ENCODE measurements at regions not wholly inside any gene's neighbourhood (a gene's known extent, or its start where the extent isn't known, plus 50 kb on each side); places are given as distances from the start of the nearest gene placed in this dataset.

DNA sequence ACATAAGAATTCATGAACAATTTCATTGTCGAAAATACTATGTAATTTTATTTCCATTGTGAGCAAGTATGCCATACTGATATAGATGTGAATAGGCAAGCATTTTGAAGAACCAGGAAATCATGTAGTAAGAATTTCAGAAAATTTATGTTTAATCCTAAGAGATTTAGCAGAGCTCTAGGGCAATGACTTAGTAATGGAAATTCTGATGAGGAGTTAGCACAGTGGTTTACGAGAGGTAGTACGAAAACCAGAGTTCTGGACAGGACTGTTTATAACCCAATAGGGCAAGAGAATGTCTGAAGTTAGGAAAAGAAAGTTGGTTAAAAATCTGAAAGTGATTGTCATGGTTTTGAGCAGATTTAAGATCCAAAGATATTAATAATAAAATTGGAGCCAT, 439.6 kb upstream of the DEPDC1 start:
- Histone ChIP-seq H3K27me3 (ENCODE audit: insufficient read depth, low read length) (no peaks in the 10 kb centered on the region), H3K4me1 (ENCODE audit: insufficient read depth, low read length) (no peaks in the 10 kb centered on the region), H3K9ac (ENCODE audit: low read depth, low read length) (no peak overlapping the region), H3K27ac (ENCODE audit: low read length) (no peak overlapping the region), H3K4me3 (ENCODE audit: low read length) (no peak overlapping the region), H3K36me3 (ENCODE audit: insufficient read depth, low read depth, low read length) (no peaks in the 10 kb centered on the region), H3K9me3 (ENCODE audit: insufficient read depth, low read depth, low read length) (no peaks in the 10 kb centered on the region)

DNA sequence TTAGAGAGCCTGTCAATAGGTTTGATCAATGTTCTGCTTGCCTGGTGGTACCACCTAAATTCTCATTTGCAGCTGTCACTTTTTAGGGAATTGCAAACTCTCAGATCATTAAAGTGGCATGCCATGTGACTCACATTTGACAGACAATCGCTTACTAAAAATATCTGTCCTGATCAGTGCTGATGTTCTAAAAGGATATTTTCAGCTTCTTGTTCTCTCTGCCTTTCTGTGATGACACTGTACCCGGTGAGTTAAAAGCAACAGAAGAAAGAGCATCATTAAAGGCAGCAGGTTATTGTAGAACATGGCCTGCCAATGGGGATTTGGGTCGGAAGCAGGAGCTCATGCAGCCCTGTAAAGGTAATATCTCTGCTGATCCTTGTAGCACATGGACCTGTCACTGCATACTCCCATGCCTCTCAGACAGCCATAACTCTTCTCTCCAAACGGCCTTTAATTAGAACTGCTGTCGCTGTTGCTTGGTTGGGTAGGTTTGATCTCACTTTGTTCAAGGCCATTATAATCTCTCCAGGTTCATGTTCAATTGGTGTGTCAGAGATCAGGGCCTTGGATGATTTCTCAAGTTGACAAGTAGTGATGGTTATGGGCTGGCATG, 441.3 kb upstream of the DEPDC1 start:
- Histone ChIP-seq H3K27ac (ENCODE audit: low read length) (no peak overlapping the region), H3K4me1 (ENCODE audit: insufficient read depth, low read length) (no peaks in the 10 kb centered on the region), H3K36me3 (ENCODE audit: insufficient read depth, low read depth, low read length) (no peaks in the 10 kb centered on the region), H3K4me3 (ENCODE audit: low read length) (no peak overlapping the region), H3K9me3 (ENCODE audit: insufficient read depth, low read depth, low read length) (no peaks in the 10 kb centered on the region), H3K9ac (ENCODE audit: low read depth, low read length) (no peak overlapping the region), H3K27me3 (ENCODE audit: insufficient read depth, low read length) (no peaks in the 10 kb centered on the region)

DNA sequence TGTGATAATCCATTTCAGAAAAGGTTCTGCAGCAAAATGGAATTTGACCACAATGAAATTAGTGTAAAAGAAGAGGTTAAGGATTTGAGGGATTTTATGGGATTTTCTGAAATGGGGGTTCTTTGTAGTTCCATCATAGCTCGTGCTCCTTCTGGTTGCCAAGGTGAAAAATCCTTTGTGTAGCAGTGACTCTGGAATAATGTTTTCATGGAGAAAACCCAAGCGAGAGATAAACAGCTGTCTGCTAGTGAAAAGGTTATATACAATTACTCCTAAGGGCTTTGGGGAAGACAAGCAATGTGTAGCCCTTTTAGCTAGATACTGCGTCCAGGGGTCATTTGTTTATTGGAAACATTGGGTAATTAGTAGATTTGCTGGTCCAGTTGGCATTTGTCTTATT, 453.2 kb upstream of the DEPDC1 start:
- H3K4me1 ChIP-seq (ENCODE audit: insufficient read depth, low read length), result no peaks in the 10 kb centered on the region
- H3K27ac ChIP-seq (ENCODE audit: low read length), result no peak overlapping the region
- H3K9ac ChIP-seq (ENCODE audit: low read depth, low read length), result no peak overlapping the region
- H3K36me3 ChIP-seq (ENCODE audit: insufficient read depth, low read depth, low read length), result no peaks in the 10 kb centered on the region
- H3K27me3 ChIP-seq (ENCODE audit: insufficient read depth, low read length), result no peaks in the 10 kb centered on the region
- no peaks in the 10 kb centered on the region for H3K9me3 ChIP-seq (ENCODE audit: insufficient read depth, low read depth, low read length)
- H3K4me3 ChIP-seq (ENCODE audit: low read length), result no peak overlapping the region

GRCh38 chr1:68953311-68953710, 456.4 kb upstream of the DEPDC1 start:
- no peaks in the 10 kb centered on the region for H3K27me3 ChIP-seq (ENCODE audit: insufficient read depth, low read length)

GRCh38 chr1:68954841-68955240, 458.0 kb upstream of the DEPDC1 start:
- no peaks in the 10 kb centered on the region for H3K36me3 ChIP-seq (ENCODE audit: insufficient read depth, low read depth, low read length)
- no peak overlapping the region for H3K4me3 ChIP-seq (ENCODE audit: low read length)
- no peaks in the 10 kb centered on the region for H3K27me3 ChIP-seq (ENCODE audit: insufficient read depth, low read length)
- H3K9ac ChIP-seq (ENCODE audit: low read depth, low read length), result no peak overlapping the region
- H3K27ac ChIP-seq (ENCODE audit: low read length), result no peak overlapping the region
- no peaks in the 10 kb centered on the region for H3K4me1 ChIP-seq (ENCODE audit: insufficient read depth, low read length)
- H3K9me3 ChIP-seq (ENCODE audit: insufficient read depth, low read depth, low read length), result no peaks in the 10 kb centered on the region

More at GRCh38 chr1:68953311-68953710, 456.4 kb upstream of the DEPDC1 start:
- Histone ChIP-seq H3K4me1 (ENCODE audit: insufficient read depth, low read length) (no peaks in the 10 kb centered on the region), H3K36me3 (ENCODE audit: insufficient read depth, low read depth, low read length) (no peaks in the 10 kb centered on the region), H3K9ac (ENCODE audit: low read depth, low read length) (no peak overlapping the region), H3K4me3 (ENCODE audit: low read length) (no peak overlapping the region), H3K9me3 (ENCODE audit: insufficient read depth, low read depth, low read length) (no peaks in the 10 kb centered on the region), H3K27ac (ENCODE audit: low read length) (no peak overlapping the region)

GRCh38 chr1:68955424-68955823, 458.5 kb upstream of the DEPDC1 start:
- no peaks in the 10 kb centered on the region for H3K9me3 ChIP-seq (ENCODE audit: insufficient read depth, low read depth, low read length)
- no peaks in the 10 kb centered on the region for H3K27me3 ChIP-seq (ENCODE audit: insufficient read depth, low read length)
- no peak overlapping the region for H3K4me3 ChIP-seq (ENCODE audit: low read length)
- no peaks in the 10 kb centered on the region for H3K36me3 ChIP-seq (ENCODE audit: insufficient read depth, low read depth, low read length)
- no peak overlapping the region for H3K27ac ChIP-seq (ENCODE audit: low read length)
- no peak overlapping the region for H3K9ac ChIP-seq (ENCODE audit: low read depth, low read length)
- H3K4me1 ChIP-seq (ENCODE audit: insufficient read depth, low read length), result no peaks in the 10 kb centered on the region

GRCh38 chr1:68958958-68959357, 462.1 kb upstream of the DEPDC1 start:
- Histone ChIP-seq H3K4me1 (ENCODE audit: insufficient read depth, low read length) (peaks cover 10% of the 10 kb centered on the region; the same call in 1 of the 2 replicates), H3K36me3 (ENCODE audit: insufficient read depth, low read depth, low read length) (no peaks in the 10 kb centered on the region), H3K9ac (ENCODE audit: low read depth, low read length) (no peak overlapping the region), H3K9me3 (ENCODE audit: insufficient read depth, low read depth, low read length) (no peaks in the 10 kb centered on the region), H3K27me3 (ENCODE audit: insufficient read depth, low read length) (no peaks in the 10 kb centered on the region), H3K4me3 (ENCODE audit: low read length) (no peak overlapping the region), H3K27ac (ENCODE audit: low read length) (no peak overlapping the region)

GRCh38 chr1:68959461-68960030, 462.7 kb upstream of the DEPDC1 start:
- H3K4me3 ChIP-seq (ENCODE audit: low read length), result no peak overlapping the region
- no peaks in the 10 kb centered on the region for H3K27me3 ChIP-seq (ENCODE audit: insufficient read depth, low read length)
- H3K27ac ChIP-seq (ENCODE audit: low read length), result no peak overlapping the region
- H3K36me3 ChIP-seq (ENCODE audit: insufficient read depth, low read depth, low read length), result no peaks in the 10 kb centered on the region
- H3K4me1 ChIP-seq (ENCODE audit: insufficient read depth, low read length), result peaks cover 10% of the 10 kb centered on the region; the same call in 1 of the 2 replicates
- no peaks in the 10 kb centered on the region for H3K9me3 ChIP-seq (ENCODE audit: insufficient read depth, low read depth, low read length)
- no peak overlapping the region for H3K9ac ChIP-seq (ENCODE audit: low read depth, low read length)

DNA sequence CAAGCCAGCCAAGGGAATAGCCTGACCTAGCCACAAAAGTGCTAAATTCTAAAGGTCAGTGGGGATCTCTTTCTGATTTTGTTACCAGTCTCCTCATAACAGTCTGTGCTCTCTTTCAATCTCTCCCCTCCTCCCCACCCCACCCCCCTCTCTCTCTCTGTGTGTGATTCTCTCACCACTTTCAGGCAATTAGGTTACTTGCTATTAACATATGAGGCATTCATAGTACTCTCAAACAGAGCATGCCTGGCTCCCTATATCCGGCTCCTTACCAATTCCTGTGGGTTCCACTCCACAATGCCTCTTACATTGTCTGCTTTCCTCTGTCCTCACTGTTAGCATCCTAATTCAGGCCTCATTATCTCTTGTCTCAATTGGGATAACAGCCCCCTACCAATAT, 464.3 kb upstream of the DEPDC1 start:
- Histone ChIP-seq H3K4me1 (ENCODE audit: insufficient read depth, low read length) (peaks cover 10% of the 10 kb centered on the region; the same call in 1 of the 2 replicates), H3K4me3 (ENCODE audit: low read length) (no peak overlapping the region), H3K9me3 (ENCODE audit: insufficient read depth, low read depth, low read length) (no peaks in the 10 kb centered on the region), H3K36me3 (ENCODE audit: insufficient read depth, low read depth, low read length) (no peaks in the 10 kb centered on the region), H3K27me3 (ENCODE audit: insufficient read depth, low read length) (no peaks in the 10 kb centered on the region), H3K27ac (ENCODE audit: low read length) (peak overlapping the region; percentile 3), H3K9ac (ENCODE audit: low read depth, low read length) (no peak overlapping the region)

DNA sequence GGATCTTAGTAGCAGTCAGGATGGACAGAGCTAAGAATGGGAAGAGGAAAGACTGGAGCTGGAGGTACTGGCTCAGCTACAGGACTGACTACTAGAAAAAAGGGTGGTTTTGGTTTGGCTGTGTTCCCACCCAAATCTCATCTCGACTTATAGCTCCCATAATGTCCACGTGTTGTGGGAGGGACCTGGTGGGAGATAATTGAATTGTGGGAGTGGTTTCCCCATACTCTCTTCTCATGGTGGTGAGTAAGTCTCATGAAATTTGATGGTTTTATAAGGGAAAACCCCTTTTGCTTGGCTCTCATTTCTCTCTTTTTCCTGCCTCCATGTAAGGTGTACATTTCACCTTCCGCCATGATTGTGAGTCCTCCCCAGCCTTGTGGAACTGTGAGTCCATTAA, 466.5 kb upstream of the DEPDC1 start:
- Histone ChIP-seq H3K27ac (ENCODE audit: low read length) (no peak overlapping the region), H3K9ac (ENCODE audit: low read depth, low read length) (no peak overlapping the region), H3K4me3 (ENCODE audit: low read length) (no peak overlapping the region), H3K36me3 (ENCODE audit: insufficient read depth, low read depth, low read length) (no peaks in the 10 kb centered on the region), H3K4me1 (ENCODE audit: insufficient read depth, low read length) (peaks cover 10% of the 10 kb centered on the region; the same call in 1 of the 2 replicates), H3K9me3 (ENCODE audit: insufficient read depth, low read depth, low read length) (no peaks in the 10 kb centered on the region), H3K27me3 (ENCODE audit: insufficient read depth, low read length) (no peaks in the 10 kb centered on the region)

DNA sequence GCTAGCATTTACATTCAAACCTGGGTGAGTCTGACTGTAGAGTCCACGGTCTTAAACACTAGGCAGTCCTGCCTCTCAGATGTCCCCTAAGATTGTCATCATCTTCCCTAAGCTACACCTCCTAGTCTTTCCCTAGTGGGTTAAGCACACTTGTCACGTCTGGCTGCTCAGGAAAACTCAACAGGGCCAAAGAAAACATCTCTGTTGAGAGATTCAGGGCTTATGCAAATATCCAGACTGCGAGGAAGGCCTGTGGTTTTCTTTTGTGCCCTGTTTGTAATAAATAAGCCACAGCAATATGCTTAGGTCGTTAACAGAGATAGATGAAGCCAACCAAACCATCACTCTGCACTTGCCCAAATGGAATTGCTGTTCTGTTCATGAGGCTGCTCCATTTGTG, 472.6 kb upstream of the DEPDC1 start:
- H3K27ac ChIP-seq (ENCODE audit: low read length), result no peak overlapping the region
- no peak overlapping the region for H3K9ac ChIP-seq (ENCODE audit: low read depth, low read length)
- H3K9me3 ChIP-seq (ENCODE audit: insufficient read depth, low read depth, low read length), result no peaks in the 10 kb centered on the region
- H3K4me1 ChIP-seq (ENCODE audit: insufficient read depth, low read length), result peaks cover 12% of the 10 kb centered on the region; the same call in 1 of the 2 replicates
- no peaks in the 10 kb centered on the region for H3K36me3 ChIP-seq (ENCODE audit: insufficient read depth, low read depth, low read length)
- H3K27me3 ChIP-seq (ENCODE audit: insufficient read depth, low read length), result no peaks in the 10 kb centered on the region
- no peak overlapping the region for H3K4me3 ChIP-seq (ENCODE audit: low read length)

DNA sequence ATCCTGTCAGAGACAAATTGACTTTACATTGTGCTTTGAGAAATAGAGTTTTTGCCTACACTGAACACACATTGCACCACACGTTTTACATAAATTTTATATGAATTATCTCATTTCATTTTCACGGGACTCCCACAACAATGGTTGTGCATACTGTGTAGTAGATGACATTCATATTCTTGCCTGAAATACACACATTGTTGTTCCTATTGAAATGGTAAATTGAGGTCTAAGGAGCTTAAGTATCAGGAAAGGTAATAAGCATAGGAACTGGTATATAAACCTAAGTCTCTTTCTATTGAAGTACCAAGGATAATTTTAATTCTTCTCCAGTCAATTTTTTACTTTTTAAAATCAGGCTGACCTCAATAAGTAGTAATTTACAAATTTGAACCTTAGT, 473.7 kb upstream of the DEPDC1 start:
- Histone ChIP-seq H3K27ac (ENCODE audit: low read length) (no peak overlapping the region), H3K27me3 (ENCODE audit: insufficient read depth, low read length) (no peaks in the 10 kb centered on the region), H3K4me3 (ENCODE audit: low read length) (no peak overlapping the region), H3K36me3 (ENCODE audit: insufficient read depth, low read depth, low read length) (no peaks in the 10 kb centered on the region), H3K4me1 (ENCODE audit: insufficient read depth, low read length) (peaks cover 12% of the 10 kb centered on the region; the same call in 1 of the 2 replicates), H3K9me3 (ENCODE audit: insufficient read depth, low read depth, low read length) (no peaks in the 10 kb centered on the region), H3K9ac (ENCODE audit: low read depth, low read length) (no peak overlapping the region)

Measured in iPS-20b (cell line).